ENCODE measurements at regions not wholly inside any gene's neighbourhood (a gene's known extent, or its start where the extent isn't known, plus 50 kb on each side); places are given as distances from the start of the nearest gene placed in this dataset.
A peak's percentile ranks its signal among the peaks of the same experiment; 100 is the strongest.

DNA sequence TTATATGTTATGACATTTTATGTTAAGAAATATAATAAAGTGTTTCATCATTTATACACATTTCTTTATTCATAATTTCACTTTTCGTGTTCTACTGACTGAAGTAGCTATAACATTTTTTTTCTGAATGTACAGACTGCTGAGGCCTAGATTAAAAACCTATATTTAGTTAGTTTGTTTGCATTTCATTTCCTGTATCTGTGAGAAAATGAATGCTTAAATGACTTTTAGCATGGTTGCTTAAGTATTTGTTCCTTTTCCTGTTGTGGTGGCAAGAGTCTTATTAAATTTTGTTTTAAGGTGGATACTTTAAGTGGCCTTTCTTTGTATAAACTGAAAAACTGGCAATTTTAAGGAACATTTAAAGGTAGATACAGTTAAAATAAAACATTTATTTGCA, 779.7 kb upstream of the MAN1A1 start:
- H3K4me1 Mint-ChIP-seq (ENCODE audit: unreplicated experiment): peaks cover 4% of the 10 kb centered on the region
- H3K27me3 Mint-ChIP-seq (ENCODE audit: unreplicated experiment): no peaks in the 10 kb centered on the region
- H3K9me3 Mint-ChIP-seq (ENCODE audit: unreplicated experiment): no peaks in the 10 kb centered on the region
- no peaks in the 10 kb centered on the region for H3K36me3 Mint-ChIP-seq (ENCODE audit: low read depth, unreplicated experiment)
- TF ChIP-seq, protein P1, sequence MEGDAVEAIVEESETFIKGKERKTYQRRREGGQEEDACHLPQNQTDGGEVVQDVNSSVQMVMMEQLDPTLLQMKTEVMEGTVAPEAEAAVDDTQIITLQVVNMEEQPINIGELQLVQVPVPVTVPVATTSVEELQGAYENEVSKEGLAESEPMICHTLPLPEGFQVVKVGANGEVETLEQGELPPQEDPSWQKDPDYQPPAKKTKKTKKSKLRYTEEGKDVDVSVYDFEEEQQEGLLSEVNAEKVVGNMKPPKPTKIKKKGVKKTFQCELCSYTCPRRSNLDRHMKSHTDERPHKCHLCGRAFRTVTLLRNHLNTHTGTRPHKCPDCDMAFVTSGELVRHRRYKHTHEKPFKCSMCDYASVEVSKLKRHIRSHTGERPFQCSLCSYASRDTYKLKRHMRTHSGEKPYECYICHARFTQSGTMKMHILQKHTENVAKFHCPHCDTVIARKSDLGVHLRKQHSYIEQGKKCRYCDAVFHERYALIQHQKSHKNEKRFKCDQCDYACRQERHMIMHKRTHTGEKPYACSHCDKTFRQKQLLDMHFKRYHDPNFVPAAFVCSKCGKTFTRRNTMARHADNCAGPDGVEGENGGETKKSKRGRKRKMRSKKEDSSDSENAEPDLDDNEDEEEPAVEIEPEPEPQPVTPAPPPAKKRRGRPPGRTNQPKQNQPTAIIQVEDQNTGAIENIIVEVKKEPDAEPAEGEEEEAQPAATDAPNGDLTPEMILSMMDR (IDR thresholded peaks at IDR 0.05; ENCODE audit: unreplicated experiment): no peak
- H3K4me3 Mint-ChIP-seq (ENCODE audit: unreplicated experiment): no peak overlapping the region
- peak overlapping the region; percentile 63 for H3K27ac Mint-ChIP-seq (ENCODE audit: unreplicated experiment)
- no peak for DNase-seq (ENCODE audit: low spot score)

DNA sequence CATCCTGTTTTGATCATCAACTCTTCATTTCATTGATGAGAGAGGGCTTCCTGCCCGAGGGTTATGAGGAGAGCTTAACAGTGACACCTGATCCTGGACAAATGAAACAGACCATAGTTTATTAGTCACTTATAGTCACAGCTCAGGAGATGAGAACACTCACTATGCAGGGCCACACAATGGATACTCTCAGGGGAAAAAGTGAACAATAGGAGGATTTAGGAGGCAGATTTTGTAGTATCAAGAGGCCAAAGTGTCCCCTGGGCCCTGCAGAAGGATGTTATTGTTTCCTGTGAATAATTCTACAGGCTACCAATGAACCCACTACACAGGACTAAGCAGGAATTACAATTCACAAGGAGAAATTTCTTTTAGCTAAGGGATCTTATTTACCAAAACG, 772.8 kb upstream of the MAN1A1 start:
- Mint-ChIP-seq H3K9me3 (ENCODE audit: unreplicated experiment) (no peaks in the 10 kb centered on the region), H3K4me1 (ENCODE audit: unreplicated experiment) (peaks cover 16% of the 10 kb centered on the region), H3K27ac (ENCODE audit: unreplicated experiment) (peak overlapping the region; percentile 33)

DNA sequence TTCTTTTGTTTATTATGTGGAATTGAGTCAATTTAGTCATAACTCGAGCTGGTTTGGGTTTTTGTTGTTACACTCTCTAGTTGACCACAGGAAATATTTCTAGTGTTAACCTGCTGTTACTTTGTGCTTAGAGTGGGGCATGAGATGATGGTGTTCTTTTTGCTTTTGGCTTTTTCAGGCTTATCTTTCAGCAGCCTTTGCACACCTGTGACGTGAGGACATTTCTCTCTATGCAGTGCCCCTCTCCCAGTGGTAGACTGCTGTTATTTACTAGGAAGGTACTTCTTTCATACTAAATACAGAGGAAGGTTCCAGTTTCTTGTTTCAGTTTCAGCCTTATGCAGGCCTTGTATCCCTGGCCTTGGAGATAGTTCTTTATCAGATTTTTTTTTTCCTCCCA, 766.8 kb upstream of the MAN1A1 start:
- no peaks in the 10 kb centered on the region for H3K4me1 Mint-ChIP-seq (ENCODE audit: unreplicated experiment)
- H3K9me3 Mint-ChIP-seq (ENCODE audit: unreplicated experiment): no peaks in the 10 kb centered on the region
- TF ChIP-seq, protein P1 (IDR thresholded peaks at IDR 0.05; ENCODE audit: unreplicated experiment): no peak
- H3K36me3 Mint-ChIP-seq (ENCODE audit: low read depth, unreplicated experiment): no peaks in the 10 kb centered on the region
- DNase-seq (ENCODE audit: low spot score): no peak
- no peak overlapping the region for H3K27ac Mint-ChIP-seq (ENCODE audit: unreplicated experiment)
- H3K4me3 Mint-ChIP-seq (ENCODE audit: unreplicated experiment): no peak overlapping the region
- H3K27me3 Mint-ChIP-seq (ENCODE audit: unreplicated experiment): no peaks in the 10 kb centered on the region

More for the DNA sequence above, 772.8 kb upstream of the MAN1A1 start:
- Mint-ChIP-seq H3K4me3 (ENCODE audit: unreplicated experiment) (no peak overlapping the region), H3K36me3 (ENCODE audit: low read depth, unreplicated experiment) (no peaks in the 10 kb centered on the region), H3K27me3 (ENCODE audit: unreplicated experiment) (no peaks in the 10 kb centered on the region)
- TF ChIP-seq, protein P1 (IDR thresholded peaks at IDR 0.05; ENCODE audit: unreplicated experiment): no peak
- no peak for DNase-seq (ENCODE audit: low spot score)

DNA sequence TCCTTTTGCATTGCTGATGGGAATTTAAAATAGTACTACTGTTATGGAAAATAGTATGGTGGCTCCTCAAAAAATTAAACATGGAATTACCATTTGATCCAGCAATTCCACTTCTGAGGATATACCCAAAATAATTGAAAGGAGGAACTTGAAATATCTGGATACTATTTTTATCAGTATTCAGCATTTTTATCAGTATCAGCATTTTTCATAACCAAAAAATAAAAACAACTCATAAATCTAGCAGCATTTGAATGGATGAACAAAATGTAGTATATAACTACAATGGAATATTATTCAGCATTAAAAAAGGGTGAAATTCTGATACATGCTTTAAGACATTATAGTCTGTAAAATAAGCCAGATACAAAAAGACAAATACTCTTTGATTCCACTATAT, 763.4 kb upstream of the MAN1A1 start:
- Mint-ChIP-seq H3K9me3 (ENCODE audit: unreplicated experiment) (no peaks in the 10 kb centered on the region), H3K4me3 (ENCODE audit: unreplicated experiment) (no peak overlapping the region), H3K27ac (ENCODE audit: unreplicated experiment) (no peak overlapping the region), H3K27me3 (ENCODE audit: unreplicated experiment) (no peaks in the 10 kb centered on the region), H3K4me1 (ENCODE audit: unreplicated experiment) (no peaks in the 10 kb centered on the region), H3K36me3 (ENCODE audit: low read depth, unreplicated experiment) (no peaks in the 10 kb centered on the region)
- DNase-seq (ENCODE audit: low spot score): no peak
- TF ChIP-seq, protein P1 (IDR thresholded peaks at IDR 0.05; ENCODE audit: unreplicated experiment): no peak

DNA sequence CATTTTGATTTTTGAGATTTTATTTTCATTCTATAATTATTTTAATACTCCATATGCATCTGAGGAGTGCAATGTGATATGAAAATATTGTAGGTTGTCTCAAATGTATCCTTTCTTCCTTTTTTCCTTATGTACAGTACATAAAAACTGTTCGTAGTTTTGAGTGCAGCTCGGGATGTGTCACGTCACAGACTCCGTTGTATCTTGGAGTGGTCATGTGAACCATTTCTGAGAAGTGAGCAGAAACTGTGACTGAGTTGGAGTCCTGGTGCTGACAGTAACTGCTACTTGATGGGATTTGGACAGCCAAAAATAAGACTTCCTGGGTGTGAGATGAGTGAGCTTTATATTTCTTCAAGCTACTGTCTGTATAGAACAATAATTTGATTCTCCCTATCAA, 761.4 kb upstream of the MAN1A1 start:
- no peaks in the 10 kb centered on the region for H3K27me3 Mint-ChIP-seq (ENCODE audit: unreplicated experiment)
- TF ChIP-seq, protein P1 (IDR thresholded peaks at IDR 0.05; ENCODE audit: unreplicated experiment): no peak
- no peaks in the 10 kb centered on the region for H3K9me3 Mint-ChIP-seq (ENCODE audit: unreplicated experiment)
- no peak for DNase-seq (ENCODE audit: low spot score)
- H3K36me3 Mint-ChIP-seq (ENCODE audit: low read depth, unreplicated experiment): no peaks in the 10 kb centered on the region
- H3K4me1 Mint-ChIP-seq (ENCODE audit: unreplicated experiment): no peaks in the 10 kb centered on the region
- H3K4me3 Mint-ChIP-seq (ENCODE audit: unreplicated experiment): no peak overlapping the region
- H3K27ac Mint-ChIP-seq (ENCODE audit: unreplicated experiment): no peak overlapping the region

Data from endothelial cell (in vitro differentiated cells).